H9 (cell line): ENCODE measurements at regions not wholly inside any gene's neighbourhood (a gene's known extent, or its start where the extent isn't known, plus 50 kb on each side); places are given as distances from the start of the nearest gene placed in this dataset.

ENCODE experiments used
- DNase-seq: peaks from one replicate; pipeline ENCODE4 v3.0.0-alpha.2; 2017
- H2AFZ ChIP-seq: one replicate; pipeline ENCODE4 v1.6.1; 2013; ENCODE audit warnings: mild to moderate bottlenecking, low read length, control low read depth, moderate library complexity
- H2AK5ac ChIP-seq: 2 replicates; pipeline ENCODE4 v1.6.1; 2013; ENCODE audit warnings: low read length, control low read depth, mixed read lengths; ENCODE audit not compliant: insufficient read length
- H2BK120ac ChIP-seq: one replicate; pipeline ENCODE4 v1.6.1; 2013; ENCODE audit warnings: low read depth, mild to moderate bottlenecking, low read length, control low read depth, inconsistent platforms; ENCODE audit not compliant: poor library complexity, severe bottlenecking
- H2BK12ac ChIP-seq: 2 replicates; pipeline ENCODE4 v1.6.1; 2013; ENCODE audit warnings: low read length, control low read depth, mixed read lengths, low read depth; ENCODE audit not compliant: insufficient read length
- H2BK15ac ChIP-seq: 2 replicates; pipeline ENCODE4 v1.6.1; 2013; ENCODE audit warnings: low read depth, low read length, control low read depth
- H2BK20ac ChIP-seq: one replicate; pipeline ENCODE4 v1.6.1; 2013; ENCODE audit warnings: low read depth, mild to moderate bottlenecking, low read length, control low read depth, inconsistent platforms; ENCODE audit not compliant: poor library complexity, severe bottlenecking
- H2BK5ac ChIP-seq: 2 replicates; pipeline ENCODE4 v1.6.1; 2013; ENCODE audit warnings: low read length, control low read depth, mixed read lengths; ENCODE audit not compliant: insufficient read length
- H3K14ac ChIP-seq: 2 replicates; pipeline ENCODE4 v1.6.1; 2013; ENCODE audit warnings: low read length, control low read depth; ENCODE audit not compliant: insufficient read depth
- H3K18ac ChIP-seq: 2 replicates; pipeline ENCODE4 v1.6.1; 2013; ENCODE audit warnings: low read depth, mild to moderate bottlenecking, mixed read lengths, low read length, control low read depth; ENCODE audit not compliant: insufficient read length
- H3K23ac ChIP-seq: 2 replicates; pipeline ENCODE4 v1.6.1; 2013; ENCODE audit warnings: low read length, control low read depth, mixed read lengths, low read depth; ENCODE audit not compliant: insufficient read length
- H3K23me2 ChIP-seq: 2 replicates; pipeline ENCODE4 v1.6.1; 2013; ENCODE audit warnings: low read depth, mild to moderate bottlenecking, mixed read lengths, low read length, control low read depth; ENCODE audit not compliant: insufficient read length, poor library complexity, severe bottlenecking
- H3K27ac ChIP-seq: 2 replicates; pipeline ENCODE4 v1.5.1; 2013; ENCODE audit warnings: low read length, control low read depth, mixed read lengths, low read depth; ENCODE audit not compliant: insufficient read length
- H3K27me3 ChIP-seq: 2 replicates; pipeline ENCODE4 v1.6.1; 2013; ENCODE audit warnings: low read length, control low read depth, inconsistent platforms; ENCODE audit not compliant: insufficient read depth
- H3K4ac ChIP-seq: 2 replicates; pipeline ENCODE4 v1.6.1; 2013; ENCODE audit warnings: low read depth, mild to moderate bottlenecking, control low read depth, inconsistent platforms, low read length, moderate library complexity
- H3K4me1 ChIP-seq: 2 replicates; pipeline ENCODE4 v1.6.1; 2013; ENCODE audit warnings: low read length, control low read depth, inconsistent platforms; ENCODE audit not compliant: insufficient read depth
- H3K4me2 ChIP-seq: 2 replicates; pipeline ENCODE4 v1.6.1; 2013; ENCODE audit warnings: low read length, control low read depth, mixed read lengths; ENCODE audit not compliant: insufficient read length, insufficient read depth
- H3K56ac ChIP-seq: 2 replicates; pipeline ENCODE4 v1.6.1; 2013; ENCODE audit warnings: low read depth, mild to moderate bottlenecking, mixed read lengths, low read length, control low read depth; ENCODE audit not compliant: insufficient read length
- H3K79me1 ChIP-seq: 2 replicates; pipeline ENCODE4 v1.6.1; 2013; ENCODE audit warnings: low read depth, mild to moderate bottlenecking, moderate library complexity, low read length, control low read depth, inconsistent platforms; ENCODE audit not compliant: insufficient read depth, poor library complexity, severe bottlenecking
- H3K79me2 ChIP-seq: 2 replicates; pipeline ENCODE4 v1.6.1; 2013; ENCODE audit warnings: low read length, control low read depth, inconsistent platforms; ENCODE audit not compliant: insufficient read depth
- H3K9ac ChIP-seq: 2 replicates; pipeline ENCODE4 v1.6.1; 2013; ENCODE audit warnings: low read length, control low read depth, mixed read lengths; ENCODE audit not compliant: insufficient read length; ENCODE audit errors: extremely low read depth
- H3K9me3 ChIP-seq: one replicate; pipeline ENCODE4 v1.6.1; 2013; ENCODE audit warnings: low read depth, low read length, inconsistent platforms; ENCODE audit not compliant: control insufficient read depth
- H3T11ph ChIP-seq: one replicate; pipeline ENCODE4 v1.6.1; 2013; ENCODE audit warnings: mild to moderate bottlenecking, low read length, control low read depth, inconsistent platforms
- H4K20me1 ChIP-seq: one replicate; pipeline ENCODE4 v1.6.1; 2013; ENCODE audit not compliant: control insufficient read depth, insufficient read length, insufficient read depth
- H4K5ac ChIP-seq: 2 replicates; pipeline ENCODE4 v1.6.1; 2013; ENCODE audit warnings: low read depth, mild to moderate bottlenecking, mixed read lengths, low read length, control low read depth; ENCODE audit not compliant: insufficient read length
- H4K8ac ChIP-seq: replicated peaks from 2 replicates; pipeline ENCODE4 v1.6.1; 2013; ENCODE audit warnings: low read length, control low read depth, mixed read lengths, low read depth; ENCODE audit not compliant: insufficient read length
- H4K91ac ChIP-seq: 2 replicates; pipeline ENCODE4 v1.6.1; 2013; ENCODE audit warnings: low read depth, mild to moderate bottlenecking, moderate library complexity, mixed read lengths, low read length, control low read depth; ENCODE audit not compliant: insufficient read length
- H3K27ac Mint-ChIP-seq, 3 experiments: 2 replicates in 2 of 3; 3 replicates in 1 of 3; pipeline ENCODE4 v1.8.0; 2020 to 2021; ENCODE audit warnings: mixed read lengths in 3 of 3, mild to moderate bottlenecking in 1 of 3, moderate library complexity in 1 of 3
- H3K27me3 Mint-ChIP-seq: 2 replicates; pipeline ENCODE4 v1.8.0; 2021; ENCODE audit warnings: low read depth, mild to moderate bottlenecking, moderate library complexity, mixed read lengths
- H3K36me3 Mint-ChIP-seq, 3 experiments: 2 replicates in 2 of 3; 3 replicates in 1 of 3; pipeline ENCODE4 v1.8.0; 2020 to 2021; ENCODE audit warnings: low read depth in 3 of 3, mixed read lengths in 3 of 3; ENCODE audit not compliant: insufficient read depth in 1 of 3
- H3K4me1 Mint-ChIP-seq, 2 experiments: 2 replicates each; pipeline ENCODE4 v1.8.0; 2020; ENCODE audit warnings: mixed read lengths in 2 of 2
- H3K4me3 Mint-ChIP-seq, 2 experiments: 2 replicates in 1 of 2; 3 replicates in 1 of 2; pipeline ENCODE4 v1.8.0; 2020 to 2021; ENCODE audit warnings: mild to moderate bottlenecking in 2 of 2, mixed read lengths in 2 of 2, moderate library complexity in 1 of 2
- H3K9me3 Mint-ChIP-seq, 2 experiments: 2 replicates in 1 of 2; 3 replicates in 1 of 2; pipeline ENCODE4 v1.8.0; 2020; ENCODE audit warnings: mild to moderate bottlenecking in 2 of 2, mixed read lengths in 2 of 2, moderate library complexity in 1 of 2
- WGBS: extraction: QIAGEN DNeasy Blood & Tissue Kit; methylation state at CpG from one replicate; pipeline ENCODE4 v1.1.7; 2013; ENCODE audit warnings: missing lambda C conversion rate, low lambda C conversion rate, mixed read lengths; ENCODE audit not compliant: insufficient read length; ENCODE audit errors: extremely low coverage; 5-methylcytosine and 5-hydroxymethylcytosine counted together
- TF ChIP-seq, protein P1 (sequence below): fragments of 200-600 bp; sonication (generic); conservative IDR thresholded peaks from 3 replicates; pipeline ENCODE4 v1.8.0; 2021; ENCODE audit warnings: antibody characterized with exemption, mild to moderate bottlenecking

DNA sequence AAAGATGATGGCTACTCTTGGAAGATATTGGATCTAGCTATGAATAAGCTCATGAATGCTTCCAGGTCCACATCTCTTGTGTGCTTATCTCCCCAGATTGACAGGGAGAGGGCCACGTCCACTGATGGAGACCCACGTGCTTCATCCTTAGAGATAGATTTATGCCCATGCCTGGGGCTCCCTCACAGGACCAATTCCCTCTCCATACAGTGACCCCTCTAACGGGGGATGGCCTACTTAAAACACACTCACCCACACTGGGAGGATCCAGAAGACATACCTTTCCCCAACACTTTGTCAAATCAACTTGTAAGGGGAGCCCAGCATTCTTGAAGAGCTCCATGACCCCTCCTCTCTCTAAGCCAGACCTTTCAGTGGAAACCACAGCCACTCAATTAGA, 169.7 kb upstream of the CDH5 start:
- no peak for DNase-seq
- H4K20me1 ChIP-seq: no peaks in the 10 kb centered on the region
- H4K8ac ChIP-seq: no peak overlapping the region
- no peak overlapping the region for H3K56ac ChIP-seq
- H3K9me3 ChIP-seq: no peaks in the 10 kb centered on the region
- no peaks in the 10 kb centered on the region for H3K23me2 ChIP-seq
- H4K91ac ChIP-seq: no peak overlapping the region
- H3K4me3 Mint-ChIP-seq: no peak overlapping the region
- H3T11ph ChIP-seq: no peak overlapping the region
- no peaks in the 10 kb centered on the region for H3K36me3 Mint-ChIP-seq
- no peaks in the 10 kb centered on the region for H3K9me3 Mint-ChIP-seq
- H3K18ac ChIP-seq: no peak overlapping the region
- no peaks in the 10 kb centered on the region for H3K27me3 ChIP-seq
- H2BK5ac ChIP-seq: no peak overlapping the region
- no peak overlapping the region for H2AK5ac ChIP-seq
- no peak overlapping the region for H2BK120ac ChIP-seq
- H3K4me2 ChIP-seq: no peak overlapping the region
- H3K27ac ChIP-seq: no peak overlapping the region
- no peak overlapping the region for H4K5ac ChIP-seq
- no peak overlapping the region for H3K4ac ChIP-seq
- no peak overlapping the region for H3K9ac ChIP-seq
- TF ChIP-seq, protein P1, sequence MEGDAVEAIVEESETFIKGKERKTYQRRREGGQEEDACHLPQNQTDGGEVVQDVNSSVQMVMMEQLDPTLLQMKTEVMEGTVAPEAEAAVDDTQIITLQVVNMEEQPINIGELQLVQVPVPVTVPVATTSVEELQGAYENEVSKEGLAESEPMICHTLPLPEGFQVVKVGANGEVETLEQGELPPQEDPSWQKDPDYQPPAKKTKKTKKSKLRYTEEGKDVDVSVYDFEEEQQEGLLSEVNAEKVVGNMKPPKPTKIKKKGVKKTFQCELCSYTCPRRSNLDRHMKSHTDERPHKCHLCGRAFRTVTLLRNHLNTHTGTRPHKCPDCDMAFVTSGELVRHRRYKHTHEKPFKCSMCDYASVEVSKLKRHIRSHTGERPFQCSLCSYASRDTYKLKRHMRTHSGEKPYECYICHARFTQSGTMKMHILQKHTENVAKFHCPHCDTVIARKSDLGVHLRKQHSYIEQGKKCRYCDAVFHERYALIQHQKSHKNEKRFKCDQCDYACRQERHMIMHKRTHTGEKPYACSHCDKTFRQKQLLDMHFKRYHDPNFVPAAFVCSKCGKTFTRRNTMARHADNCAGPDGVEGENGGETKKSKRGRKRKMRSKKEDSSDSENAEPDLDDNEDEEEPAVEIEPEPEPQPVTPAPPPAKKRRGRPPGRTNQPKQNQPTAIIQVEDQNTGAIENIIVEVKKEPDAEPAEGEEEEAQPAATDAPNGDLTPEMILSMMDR: no peak
- no peak overlapping the region for H2BK15ac ChIP-seq
- H3K4me1 Mint-ChIP-seq: no peaks in the 10 kb centered on the region
- H3K4me1 ChIP-seq: no peaks in the 10 kb centered on the region
- H2BK12ac ChIP-seq: no peak overlapping the region
- no peaks in the 10 kb centered on the region for H3K79me2 ChIP-seq
- H3K27me3 Mint-ChIP-seq: no peaks in the 10 kb centered on the region; the same call in 1 of the 2 replicates
- H2BK20ac ChIP-seq: no peak overlapping the region
- H3K23ac ChIP-seq: no peak overlapping the region
- no peak overlapping the region for H3K14ac ChIP-seq
- no CpG with 5 or more reads among the region's 3 CpGs for WGBS
- no peaks in the 10 kb centered on the region for H3K79me1 ChIP-seq
- H2AFZ ChIP-seq: no peak overlapping the region
- H3K27ac Mint-ChIP-seq: no peak overlapping the region; a peak in 1 of 7 replicates
